Uterus (tissue), 2 donors: ENCODE measurements at regions not wholly inside any gene's neighbourhood (a gene's known extent, or its start where the extent isn't known, plus 50 kb on each side); places are given as distances from the start of the nearest gene placed in this dataset.

Experiments
- POLR2A ChIP-seq, 2 donors: fragments of 450-650 bp; IDR thresholded peaks; one replicate each; pipeline ENCODE4 v1.6.1; 2016; ENCODE audit warnings: antibody characterized with exemption in 2 of 2, mild to moderate bottlenecking in 1 of 2, moderate library complexity in 1 of 2
- TF ChIP-seq, protein P1 (sequence below), 4 experiments: fragments of 200-600 bp in 2 of 4; fragments of 450-650 bp in 2 of 4; sonication (generic) in 2 of 4; IDR thresholded peaks; one replicate each; pipeline ENCODE4 v1.5.1; 2016 to 2019; ENCODE audit warnings: antibody characterized with exemption in 4 of 4, mild to moderate bottlenecking in 2 of 4, moderate library complexity in 1 of 4

DNA sequence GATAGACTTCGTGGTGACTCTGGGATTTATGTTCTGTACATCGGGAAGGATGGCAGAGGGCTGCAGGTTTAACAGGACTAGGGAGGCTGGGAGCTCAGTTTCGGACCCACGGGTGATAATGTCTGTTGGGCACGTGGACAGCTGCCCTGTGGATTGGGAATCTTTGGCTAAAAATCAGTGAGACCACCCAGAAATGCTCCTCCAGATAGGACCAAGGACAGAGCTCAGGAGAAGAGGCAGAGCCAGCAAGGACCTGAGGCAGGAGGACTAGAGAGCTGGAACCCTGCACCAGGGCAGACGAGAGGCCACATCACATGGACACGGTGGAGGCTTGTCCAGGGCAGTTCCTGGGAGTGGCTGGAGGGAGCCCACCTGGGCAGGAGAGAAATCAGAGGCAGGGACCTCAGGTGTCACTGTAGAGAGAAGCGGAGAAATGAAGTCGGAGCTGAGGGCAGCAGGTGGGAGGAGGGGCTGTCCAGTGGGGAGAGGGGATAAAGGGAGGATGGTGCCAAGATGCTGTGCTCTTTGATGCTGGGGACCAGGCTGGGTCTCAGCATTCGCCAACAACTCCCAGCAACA, 79.2 kb downstream of the CPZ start:
- TF ChIP-seq, protein P1, sequence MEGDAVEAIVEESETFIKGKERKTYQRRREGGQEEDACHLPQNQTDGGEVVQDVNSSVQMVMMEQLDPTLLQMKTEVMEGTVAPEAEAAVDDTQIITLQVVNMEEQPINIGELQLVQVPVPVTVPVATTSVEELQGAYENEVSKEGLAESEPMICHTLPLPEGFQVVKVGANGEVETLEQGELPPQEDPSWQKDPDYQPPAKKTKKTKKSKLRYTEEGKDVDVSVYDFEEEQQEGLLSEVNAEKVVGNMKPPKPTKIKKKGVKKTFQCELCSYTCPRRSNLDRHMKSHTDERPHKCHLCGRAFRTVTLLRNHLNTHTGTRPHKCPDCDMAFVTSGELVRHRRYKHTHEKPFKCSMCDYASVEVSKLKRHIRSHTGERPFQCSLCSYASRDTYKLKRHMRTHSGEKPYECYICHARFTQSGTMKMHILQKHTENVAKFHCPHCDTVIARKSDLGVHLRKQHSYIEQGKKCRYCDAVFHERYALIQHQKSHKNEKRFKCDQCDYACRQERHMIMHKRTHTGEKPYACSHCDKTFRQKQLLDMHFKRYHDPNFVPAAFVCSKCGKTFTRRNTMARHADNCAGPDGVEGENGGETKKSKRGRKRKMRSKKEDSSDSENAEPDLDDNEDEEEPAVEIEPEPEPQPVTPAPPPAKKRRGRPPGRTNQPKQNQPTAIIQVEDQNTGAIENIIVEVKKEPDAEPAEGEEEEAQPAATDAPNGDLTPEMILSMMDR (IDR thresholded peaks at IDR 0.05) = no peak
- no peak for TF ChIP-seq POLR2A (IDR thresholded peaks at IDR 0.05)
